CD1c-positive myeloid dendritic cell (primary cell): ENCODE measurements at regions not wholly inside any gene's neighbourhood (a gene's known extent, or its start where the extent isn't known, plus 50 kb on each side); places are given as distances from the start of the nearest gene placed in this dataset.
"Not testable (repeated sequence)": the region's sequence is repeated elsewhere in the genome, so short reads cannot be mapped to it uniquely, and the experiment has no call there.

Source experiments
- DNase-seq: peaks from one replicate; pipeline ENCODE4 v3.0.0-alpha.2; 2016; ENCODE audit errors: extremely low spot score

DNA sequence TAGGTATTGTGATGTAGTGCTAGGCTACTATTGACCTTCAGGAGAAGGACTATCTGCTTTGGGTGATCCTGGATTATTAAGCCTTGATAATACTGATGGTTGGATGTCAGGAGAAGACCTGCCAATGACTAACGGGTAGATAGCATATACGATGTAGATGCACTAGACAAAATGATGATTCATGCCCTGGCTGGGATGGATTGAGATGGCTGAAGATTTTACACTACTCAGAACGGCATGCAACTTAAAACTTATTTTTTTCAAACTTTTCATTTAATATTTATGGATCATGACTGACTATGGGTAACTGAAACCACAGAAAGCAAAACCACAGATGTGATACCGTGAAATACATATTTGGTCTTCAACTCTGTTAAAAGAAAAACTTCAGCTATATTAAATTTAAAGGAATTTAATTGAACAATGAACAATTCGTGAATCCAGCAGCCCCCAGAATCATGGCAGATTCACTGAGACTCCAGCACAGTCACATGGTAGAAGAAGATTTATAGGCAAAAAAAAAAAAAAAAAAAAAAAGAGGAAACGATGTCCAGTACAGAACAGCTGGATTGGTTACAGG is 124.6 kb upstream of the CDK13 start:
- no peak for DNase-seq

DNA sequence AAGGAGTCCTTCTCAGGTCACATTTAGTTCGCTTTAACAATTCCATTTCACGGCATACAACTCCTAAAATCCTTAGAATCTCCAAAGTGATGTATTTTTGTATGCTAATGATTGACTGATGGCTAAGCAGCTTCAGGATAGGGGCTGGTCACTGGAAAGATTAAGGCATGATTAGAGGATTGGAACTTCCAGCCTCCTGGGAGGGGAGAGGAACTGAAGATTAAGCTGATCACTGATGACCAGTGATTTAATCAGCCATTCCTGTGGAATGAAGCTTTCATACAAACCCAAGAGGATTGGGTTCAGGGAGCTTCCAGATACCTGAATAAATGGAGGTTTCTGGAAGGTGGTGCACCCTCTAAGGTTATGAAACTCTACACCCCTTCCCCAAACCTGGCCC is 123.9 kb upstream of the CDK13 start:
- no peak for DNase-seq

GRCh38 chr7:39827571-39827970 is 122.5 kb upstream of the CDK13 start:
- no peak for DNase-seq

DNA sequence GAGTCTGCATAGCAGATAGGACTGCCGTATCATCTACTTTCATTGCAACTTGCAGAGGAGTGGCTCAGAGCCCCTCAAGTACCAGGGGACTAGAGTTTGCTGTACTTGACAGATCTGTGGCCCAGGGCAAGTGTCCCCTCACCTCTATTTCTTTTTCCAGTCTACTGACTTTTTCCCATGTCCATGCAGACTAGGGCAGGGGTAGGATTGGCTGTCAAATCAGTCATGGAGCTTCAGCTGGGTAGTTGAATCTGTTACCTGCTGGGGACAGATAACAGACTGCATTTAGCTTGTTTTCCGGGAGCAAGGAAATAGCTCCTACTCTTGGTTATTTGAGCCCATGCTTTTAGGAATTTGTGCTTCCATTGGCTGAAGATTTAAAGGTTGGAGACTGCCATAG is 121.0 kb upstream of the CDK13 start:
- DNase-seq, result no peak

GRCh38 chr7:39832519-39833085 is 117.5 kb upstream of the CDK13 start:
- DNase-seq, result no peak

DNA sequence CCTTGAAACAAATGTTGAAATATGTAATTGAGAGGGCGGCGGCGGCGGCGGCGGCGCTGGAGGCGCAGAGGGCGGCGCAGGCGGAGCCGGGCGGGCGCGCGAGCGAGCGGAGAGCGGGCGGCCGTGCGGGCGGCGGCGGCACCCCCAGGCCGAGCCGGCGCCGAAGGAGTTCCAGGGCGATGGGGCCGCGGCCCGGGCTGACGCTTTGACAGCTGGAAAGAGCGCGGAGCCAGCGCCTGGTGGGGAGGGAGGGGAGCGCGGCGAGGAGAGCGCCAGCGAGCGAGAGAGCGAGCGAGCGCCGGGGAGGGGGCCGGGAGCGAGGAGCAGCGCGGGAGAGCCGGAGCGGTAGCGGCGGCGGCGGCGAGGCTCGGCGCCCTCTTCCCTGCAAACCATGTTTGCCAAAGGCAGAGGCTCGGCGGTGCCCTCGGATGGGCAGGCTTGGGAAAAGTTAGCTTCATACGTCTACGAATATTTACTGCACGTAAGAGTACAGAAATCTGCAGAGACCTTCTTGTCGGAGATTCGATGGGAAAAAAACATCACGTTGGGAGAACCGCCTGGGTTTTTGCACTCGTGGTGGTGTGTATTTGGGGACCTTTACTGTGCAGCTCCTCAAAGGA is 116.8 kb upstream of the CDK13 start:
- peak; percentile 31 for DNase-seq

DNA sequence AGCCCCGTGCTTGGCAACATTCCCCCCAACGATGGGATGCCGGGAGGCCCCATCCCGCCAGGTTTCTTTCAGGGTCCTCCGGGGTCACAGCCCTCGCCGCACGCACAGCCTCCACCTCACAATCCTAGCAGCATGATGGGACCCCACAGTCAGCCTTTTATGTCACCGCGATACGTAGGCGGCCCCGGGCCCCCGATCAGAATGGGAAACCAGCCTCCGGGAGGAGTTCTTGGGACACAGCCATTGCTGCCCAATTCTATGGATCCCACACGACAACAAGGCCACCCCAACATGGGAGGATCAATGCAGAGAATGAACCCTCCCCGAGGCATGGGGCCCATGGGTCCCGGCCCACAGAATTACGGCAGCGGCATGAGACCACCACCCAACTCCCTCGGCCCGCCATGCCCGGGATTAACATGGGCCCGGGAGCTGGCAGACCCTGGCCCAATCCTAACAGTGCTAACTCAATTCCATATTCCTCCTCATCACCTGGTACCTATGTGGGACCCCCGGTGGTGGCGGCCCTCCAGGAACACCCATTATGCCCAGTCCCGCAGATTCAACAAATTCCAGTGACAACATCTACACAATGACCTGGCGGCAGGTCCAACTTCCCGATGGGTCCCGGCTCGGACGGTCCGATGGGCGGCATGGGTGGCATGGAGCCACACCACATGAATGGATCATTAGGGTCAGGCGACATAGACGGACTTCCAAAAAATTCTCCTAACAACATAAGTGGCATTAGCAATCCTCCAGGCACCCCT is 116.0 kb upstream of the CDK13 start:
- not testable (repeated sequence) for DNase-seq

DNA sequence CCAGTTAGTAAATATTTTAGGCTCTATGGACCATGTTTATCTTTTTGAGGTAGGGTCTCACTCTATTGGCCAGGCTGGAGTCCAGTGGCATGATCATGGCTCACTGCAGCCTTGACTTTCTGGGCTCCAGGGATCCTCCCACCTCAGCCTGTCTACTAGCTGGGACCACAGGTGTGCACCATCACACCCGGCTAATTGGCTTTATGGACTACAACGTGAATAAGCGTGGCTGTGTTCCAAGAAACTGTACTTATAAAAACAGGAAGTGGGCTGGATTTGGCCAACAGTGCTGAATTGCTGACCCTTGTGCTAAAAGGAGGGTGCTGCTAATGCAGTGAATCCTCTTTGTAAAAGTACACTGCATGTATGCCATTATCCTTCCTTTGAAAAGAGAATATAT is 111.7 kb upstream of the CDK13 start:
- DNase-seq, result peak; percentile 37

- DNase-seq, result no peak
Measured at GRCh38 chr7:39845006-39845405, 105.0 kb upstream of the CDK13 start.

DNA sequence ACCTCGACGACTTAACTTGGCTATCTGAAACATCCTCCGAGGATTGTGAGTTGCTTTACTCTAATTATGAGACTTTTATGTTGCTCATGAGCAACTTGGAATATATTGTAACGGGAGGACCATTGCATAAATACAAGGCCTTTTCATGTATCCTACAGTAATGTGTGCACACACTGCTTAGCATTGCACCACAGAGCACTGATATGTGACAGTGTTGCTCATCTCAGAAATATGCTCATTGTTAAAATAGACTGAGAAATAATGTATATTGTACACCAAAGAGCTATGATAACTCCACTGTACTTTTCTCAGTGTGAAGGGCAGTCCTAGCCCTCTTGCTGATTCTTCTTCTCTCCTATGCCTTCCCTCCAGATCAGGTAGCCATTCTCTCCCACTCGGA is 102.8 kb upstream of the CDK13 start:
- no peak for DNase-seq

GRCh38 chr7:39851466-39852045 is 98.5 kb upstream of the CDK13 start:
- no peak for DNase-seq

DNA sequence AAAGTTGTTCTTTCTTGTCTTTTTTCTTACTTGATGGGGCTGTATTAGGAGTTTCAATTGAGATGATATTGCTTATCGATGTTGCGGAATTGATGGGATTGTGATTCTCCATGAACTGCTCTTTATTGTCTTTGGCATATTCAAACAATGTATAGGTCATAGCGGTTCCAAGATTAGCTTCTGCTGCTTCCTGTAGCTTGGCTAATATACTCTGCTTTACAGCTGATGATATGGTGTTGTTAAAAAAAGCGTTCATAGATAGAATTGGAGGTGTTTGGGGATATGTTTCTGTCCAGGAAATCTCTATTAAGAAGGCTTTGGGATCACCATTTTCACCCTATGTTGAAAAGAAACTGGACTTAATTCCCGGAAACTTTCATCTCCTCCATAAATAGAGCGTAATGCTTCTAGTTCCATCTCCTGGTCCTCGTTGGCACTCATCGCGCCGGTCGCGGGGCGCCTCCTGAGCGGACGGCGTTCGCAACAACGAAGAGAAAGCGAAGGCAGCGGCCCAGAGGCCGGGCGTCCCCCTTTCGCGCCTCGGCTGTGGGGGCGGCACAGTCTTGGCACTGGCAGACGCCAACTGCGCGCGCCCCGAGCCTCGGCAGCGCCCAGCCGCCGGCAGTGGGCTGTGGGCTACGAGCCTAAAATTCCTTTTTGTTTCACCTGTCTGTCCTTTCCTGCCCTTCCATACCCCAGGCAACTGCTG is 95.3 kb upstream of the CDK13 start:
- not testable (repeated sequence) for DNase-seq

GRCh38 chr7:39855325-39855674 is 94.8 kb upstream of the CDK13 start:
- no peak for DNase-seq

GRCh38 chr7:39863675-39864322 is 86.3 kb upstream of the CDK13 start:
- DNase-seq, result peak; percentile 4

GRCh38 chr7:39869888-39870522 is 80.1 kb upstream of the CDK13 start:
- DNase-seq, result peak; percentile 80

GRCh38 chr7:39871610-39872009 is 78.4 kb upstream of the CDK13 start:
- not testable (repeated sequence) for DNase-seq

- no peak for DNase-seq
Measured at GRCh38 chr7:39880556-39880955, 69.5 kb upstream of the CDK13 start.

DNA sequence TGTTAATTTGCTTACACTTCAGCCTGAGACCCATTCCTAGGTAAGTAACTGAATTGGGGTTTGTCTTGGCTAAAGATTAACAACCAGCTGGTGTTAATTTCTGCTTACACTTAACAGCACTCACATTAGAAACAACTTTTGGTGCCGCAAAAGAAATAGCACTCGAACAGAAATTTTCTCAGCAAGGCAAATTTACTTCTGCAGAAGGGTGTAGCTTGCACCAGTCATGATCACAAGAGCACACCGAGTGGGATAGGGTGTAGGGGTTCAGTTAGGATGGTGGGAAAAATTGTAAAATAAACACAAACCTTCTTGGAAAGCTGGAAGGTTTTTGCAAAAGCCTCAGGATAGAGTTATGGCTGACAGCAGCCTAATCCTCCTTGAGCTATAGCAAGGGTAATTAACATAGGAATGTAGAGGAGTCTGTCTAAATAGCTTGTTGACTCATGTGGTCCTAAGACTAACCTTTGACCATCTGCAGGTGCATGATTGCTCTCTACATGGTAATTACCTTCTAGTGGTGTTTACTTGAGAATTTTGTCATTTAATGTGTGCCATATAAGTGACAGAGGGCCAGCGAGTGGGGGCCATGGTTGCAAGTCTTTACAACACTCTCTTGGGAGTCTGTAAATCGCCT is 67.8 kb upstream of the CDK13 start:
- DNase-seq, result no peak

DNA sequence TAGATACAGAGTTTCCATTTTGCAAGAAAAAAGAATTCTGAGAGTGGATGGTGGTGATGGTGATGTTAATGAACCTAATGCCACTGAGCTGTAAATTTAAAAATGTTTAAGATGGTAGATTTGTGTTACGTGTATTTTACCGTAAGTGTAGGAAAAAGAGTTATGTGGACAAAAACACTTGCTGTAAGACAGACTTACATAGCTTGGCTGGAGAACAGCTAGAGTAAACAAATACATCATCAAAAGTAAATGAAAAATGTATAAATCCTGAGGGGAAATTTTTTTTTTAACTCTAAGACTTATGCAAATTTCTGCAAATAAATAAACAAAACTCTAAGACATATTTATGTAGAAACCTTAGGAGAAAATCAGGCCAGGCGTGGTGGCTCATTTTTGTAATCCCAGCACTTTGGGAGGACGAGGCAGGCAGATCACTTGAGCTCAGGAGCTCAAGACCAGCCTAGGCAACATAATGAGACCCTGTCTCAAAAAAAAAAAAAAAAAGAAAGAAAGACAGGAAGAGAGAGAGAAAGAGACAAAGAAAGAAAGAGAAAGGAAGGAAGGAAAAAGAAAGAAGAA is 66.2 kb upstream of the CDK13 start:
- DNase-seq, result no peak
